ENCODE measurements at regions not wholly inside any gene's neighbourhood (a gene's known extent, or its start where the extent isn't known, plus 50 kb on each side); places are given as distances from the start of the nearest gene placed in this dataset.

DNA sequence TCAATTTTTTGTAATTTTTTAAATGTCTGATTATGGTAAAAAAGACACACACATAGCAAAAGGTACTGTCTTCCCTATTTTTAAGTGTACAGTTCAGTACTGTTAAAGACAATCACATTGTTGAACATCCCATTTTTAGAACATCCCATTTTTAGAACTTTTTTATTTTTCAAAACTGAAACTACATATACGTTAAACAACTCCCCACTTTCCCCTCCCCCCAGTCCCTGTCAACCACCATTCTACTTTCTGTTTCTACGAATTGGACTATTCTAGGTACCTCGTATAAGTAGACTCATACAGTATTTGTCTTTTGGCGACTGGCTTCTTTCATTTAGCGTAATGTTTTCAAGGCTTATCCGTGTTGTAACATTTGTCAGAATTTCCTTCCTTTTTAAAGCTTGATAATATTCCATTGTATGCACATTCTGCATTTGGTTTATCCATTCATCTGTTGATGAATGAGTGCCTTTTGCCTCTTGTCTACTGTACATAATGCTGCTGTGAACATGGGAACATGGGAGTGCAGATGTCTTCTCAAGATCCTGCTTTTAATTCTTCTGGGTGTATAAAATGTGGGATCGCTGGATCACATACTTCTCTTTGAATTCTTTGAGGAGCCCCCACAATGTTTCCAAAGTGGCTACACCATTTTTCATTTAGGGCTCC is 154.0 kb downstream of the PIK3R1 start:
- Mint-ChIP-seq H3K4me1 (ENCODE audit: low read depth) (peaks cover 33% of the 10 kb centered on the region), H3K9me3 (no peaks in the 10 kb centered on the region), H3K27ac (peak overlapping the region; percentile 66), H3K4me3 (peak overlapping the region; percentile 66), H3K36me3 (ENCODE audit: low read depth) (no peaks in the 10 kb centered on the region), H3K27me3 (no peaks in the 10 kb centered on the region)
- ChIA-PET POLR2A (interaction anchor here (1.0 to 1.5 kb wide), 2 partner anchors 12 to 37 kb away, joined by 3 to 4 read pairs; no protein-coding TSS in a partner anchor), CTCF (interaction anchor here (0.8 to 1.1 kb wide), 2 partner anchors 10 to 43 kb away, joined by 3 read pairs; no protein-coding TSS in a partner anchor)
- Histone ChIP-seq H3K27me3 (ENCODE audit: control insufficient read depth in 1 of 2, insufficient read depth in 2 of 2, low read length in 2 of 2) (no peaks in the 10 kb centered on the region), H3K36me3 (ENCODE audit: insufficient read depth, low read length) (no peaks in the 10 kb centered on the region), H3K4me3 (ENCODE audit: low read length) (peak overlapping the region; percentile 23), H3K27ac (ENCODE audit: low read depth in 1 of 2, low read length in 2 of 2) (no peak overlapping the region), H3K4me1 (ENCODE audit: insufficient read depth, low read length) (peaks cover 12% of the 10 kb centered on the region), H3K9me3 (ENCODE audit: control insufficient read depth in 1 of 2, insufficient read depth in 1 of 2, low read length in 2 of 2) (no peaks in the 10 kb centered on the region)
- peak; percentile 83 for ATAC-seq (ENCODE audit: poor library complexity)
- TF ChIP-seq, protein P1, sequence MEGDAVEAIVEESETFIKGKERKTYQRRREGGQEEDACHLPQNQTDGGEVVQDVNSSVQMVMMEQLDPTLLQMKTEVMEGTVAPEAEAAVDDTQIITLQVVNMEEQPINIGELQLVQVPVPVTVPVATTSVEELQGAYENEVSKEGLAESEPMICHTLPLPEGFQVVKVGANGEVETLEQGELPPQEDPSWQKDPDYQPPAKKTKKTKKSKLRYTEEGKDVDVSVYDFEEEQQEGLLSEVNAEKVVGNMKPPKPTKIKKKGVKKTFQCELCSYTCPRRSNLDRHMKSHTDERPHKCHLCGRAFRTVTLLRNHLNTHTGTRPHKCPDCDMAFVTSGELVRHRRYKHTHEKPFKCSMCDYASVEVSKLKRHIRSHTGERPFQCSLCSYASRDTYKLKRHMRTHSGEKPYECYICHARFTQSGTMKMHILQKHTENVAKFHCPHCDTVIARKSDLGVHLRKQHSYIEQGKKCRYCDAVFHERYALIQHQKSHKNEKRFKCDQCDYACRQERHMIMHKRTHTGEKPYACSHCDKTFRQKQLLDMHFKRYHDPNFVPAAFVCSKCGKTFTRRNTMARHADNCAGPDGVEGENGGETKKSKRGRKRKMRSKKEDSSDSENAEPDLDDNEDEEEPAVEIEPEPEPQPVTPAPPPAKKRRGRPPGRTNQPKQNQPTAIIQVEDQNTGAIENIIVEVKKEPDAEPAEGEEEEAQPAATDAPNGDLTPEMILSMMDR (IDR thresholded peaks at IDR 0.05) = no peak
- DNase-seq = peak in 10 of 14 experiments; percentile 7 to 84 (median 24)
- intact Hi-C loops (cut with DNase I, micrococcal nuclease) = no loop called here

DNA sequence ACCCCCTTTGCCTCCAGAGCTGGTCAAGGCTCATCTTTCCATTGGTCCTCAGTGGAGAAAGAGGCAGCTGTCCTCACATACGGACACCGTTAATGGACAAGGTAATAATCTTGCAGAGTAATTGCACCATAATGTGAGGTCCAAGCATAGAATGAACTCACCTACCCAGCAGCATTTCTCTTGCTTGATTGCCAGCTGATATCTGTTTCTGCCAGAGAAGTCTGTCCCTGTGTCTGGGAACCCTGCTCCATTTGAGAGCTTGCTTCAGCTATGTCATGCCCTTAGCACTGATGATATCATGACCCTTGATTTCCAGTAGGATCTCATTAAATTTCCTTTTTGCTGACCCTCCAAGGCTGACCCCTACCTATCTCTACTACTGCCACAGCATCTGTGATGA is 154.6 kb downstream of the PIK3R1 start:
- H3K4me3 ChIP-seq (ENCODE audit: low read length) = no peak overlapping the region
- no peaks in the 10 kb centered on the region for H3K9me3 ChIP-seq (ENCODE audit: control insufficient read depth in 1 of 2, insufficient read depth in 1 of 2, low read length in 2 of 2)
- no peaks in the 10 kb centered on the region for H3K27me3 ChIP-seq (ENCODE audit: control insufficient read depth in 1 of 2, insufficient read depth in 2 of 2, low read length in 2 of 2)
- POLR2A ChIA-PET = interaction anchor here (0.7 to 1.5 kb wide), 3 partner anchors 11 to 36 kb away, joined by 3 to 4 read pairs (median 3); no protein-coding TSS in a partner anchor
- no peaks in the 10 kb centered on the region for H3K27me3 Mint-ChIP-seq
- no peaks in the 10 kb centered on the region for H3K36me3 Mint-ChIP-seq (ENCODE audit: low read depth)
- no peak for ATAC-seq (ENCODE audit: poor library complexity)
- intact Hi-C loops (cut with DNase I, micrococcal nuclease) = no loop called here
- H3K27ac Mint-ChIP-seq = no peak overlapping the region
- H3K36me3 ChIP-seq (ENCODE audit: insufficient read depth, low read length) = no peaks in the 10 kb centered on the region
- TF ChIP-seq, protein P1 (IDR thresholded peaks at IDR 0.05) = no peak
- no peaks in the 10 kb centered on the region for H3K9me3 Mint-ChIP-seq
- DNase-seq = no peak
- no peak overlapping the region for H3K27ac ChIP-seq (ENCODE audit: low read depth in 1 of 2, low read length in 2 of 2)
- CTCF ChIA-PET = interaction anchor here (1.1 kb wide), 1 partner anchor 44 kb away, joined by 3 read pairs; no protein-coding TSS in a partner anchor
- H3K4me3 Mint-ChIP-seq = no peak overlapping the region
- H3K4me1 Mint-ChIP-seq (ENCODE audit: low read depth) = peaks cover 32% of the 10 kb centered on the region
- peaks cover 12% of the 10 kb centered on the region for H3K4me1 ChIP-seq (ENCODE audit: insufficient read depth, low read length)

DNA sequence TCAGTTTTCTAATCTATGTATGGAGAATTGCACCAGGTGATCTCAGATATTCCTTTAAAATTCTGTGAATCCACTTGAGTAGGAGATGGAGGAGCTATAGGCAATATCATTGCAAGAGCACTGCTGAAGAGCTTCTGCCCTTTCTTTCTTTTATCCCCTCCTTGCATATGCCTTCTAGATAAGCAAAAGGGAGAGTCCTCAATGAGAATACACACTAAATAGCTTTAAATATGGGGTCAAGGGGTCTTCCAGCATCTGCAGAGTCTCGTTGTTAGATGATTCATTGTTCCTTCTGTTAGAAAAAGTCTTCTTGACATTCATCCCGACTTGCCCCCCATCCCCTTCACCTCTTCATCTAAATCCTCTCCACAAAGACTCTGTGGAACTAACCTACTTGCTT is 156.1 kb downstream of the PIK3R1 start:
- POLR2A ChIA-PET = no interaction called here
- Histone ChIP-seq H3K4me3 (ENCODE audit: low read length) (no peak overlapping the region), H3K27me3 (ENCODE audit: control insufficient read depth in 1 of 2, insufficient read depth in 2 of 2, low read length in 2 of 2) (no peaks in the 10 kb centered on the region), H3K36me3 (ENCODE audit: insufficient read depth, low read length) (no peaks in the 10 kb centered on the region), H3K4me1 (ENCODE audit: insufficient read depth, low read length) (peaks cover 12% of the 10 kb centered on the region), H3K9me3 (ENCODE audit: control insufficient read depth in 1 of 2, insufficient read depth in 1 of 2, low read length in 2 of 2) (no peaks in the 10 kb centered on the region), H3K27ac (ENCODE audit: low read depth in 1 of 2, low read length in 2 of 2) (no peak overlapping the region)
- H3K27me3 Mint-ChIP-seq = no peaks in the 10 kb centered on the region
- ATAC-seq (ENCODE audit: poor library complexity) = no peak
- no peaks in the 10 kb centered on the region for H3K36me3 Mint-ChIP-seq (ENCODE audit: low read depth)
- no peaks in the 10 kb centered on the region for H3K9me3 Mint-ChIP-seq
- intact Hi-C loops (cut with DNase I, micrococcal nuclease) = no loop called here
- CTCF ChIA-PET = no interaction called here
- H3K4me3 Mint-ChIP-seq = no peak overlapping the region
- peaks cover 26% of the 10 kb centered on the region for H3K4me1 Mint-ChIP-seq (ENCODE audit: low read depth)
- no peak for DNase-seq
- TF ChIP-seq, protein P1 (IDR thresholded peaks at IDR 0.05) = no peak
- H3K27ac Mint-ChIP-seq = no peak overlapping the region

All from CD4-positive, alpha-beta T cell (primary cell).